GM23338 (cell line): ENCODE measurements at regions not wholly inside any gene's neighbourhood (a gene's known extent, or its start where the extent isn't known, plus 50 kb on each side); places are given as distances from the start of the nearest gene placed in this dataset.
A peak's percentile ranks its signal among the peaks of the same experiment; 100 is the strongest.

Experiments used
- ATAC-seq: fragments of 200-7000 bp; cut with Tn5 transposase; 3 replicates; pipeline ENCODE4 v1.9.1; 2020
- DNase-seq: peaks from one replicate; pipeline ENCODE4 v3.0.0-alpha.2; 2015; ENCODE audit warnings: low spot score
- H2AFZ ChIP-seq: fragments of 200-600 bp; sonication (generic); 2 replicates; pipeline ENCODE4 v1.8.0; 2016; ENCODE audit warnings: antibody characterized with exemption, mild to moderate bottlenecking, moderate library complexity
- H3F3A ChIP-seq: fragments of 200-600 bp; sonication (generic); replicated peaks from 2 replicates; pipeline ENCODE4 v1.8.0; 2017; ENCODE audit warnings: antibody characterized with exemption, mixed run types, low read depth
- H3K27ac ChIP-seq: fragments of 200-600 bp; sonication (generic); 2 replicates; pipeline ENCODE4 v1.6.1; 2016; ENCODE audit warnings: low read depth
- H3K27me3 ChIP-seq: fragments of 200-600 bp; sonication (generic); 2 replicates; pipeline ENCODE4 v1.8.0; 2016; ENCODE audit warnings: mild to moderate bottlenecking, mixed run types, moderate library complexity; ENCODE audit not compliant: insufficient read depth
- H3K36me3 ChIP-seq: fragments of 200-600 bp; sonication (generic); 2 replicates; pipeline ENCODE4 v1.8.0; 2016; ENCODE audit warnings: mild to moderate bottlenecking; ENCODE audit not compliant: insufficient read depth
- H3K4me1 ChIP-seq: fragments of 200-600 bp; sonication (generic); 2 replicates; pipeline ENCODE4 v1.8.0; 2016; ENCODE audit warnings: mild to moderate bottlenecking, moderate library complexity; ENCODE audit not compliant: insufficient read depth
- H3K4me2 ChIP-seq: fragments of 200-600 bp; sonication (generic); 2 replicates; pipeline ENCODE4 v1.7.1; 2017; ENCODE audit warnings: mixed run types
- H3K4me3 ChIP-seq: fragments of 200-600 bp; sonication (generic); 2 replicates; pipeline ENCODE4 v1.6.1; 2016; ENCODE audit warnings: mixed run types
- H3K79me2 ChIP-seq: fragments of 200-600 bp; sonication (generic); replicated peaks from 2 replicates; pipeline ENCODE4 v1.8.0; 2017; ENCODE audit warnings: mild to moderate bottlenecking; ENCODE audit not compliant: insufficient read depth
- H3K9me2 ChIP-seq: fragments of 200-600 bp; sonication (generic); 2 replicates; pipeline ENCODE4 v1.8.0; 2017; ENCODE audit not compliant: insufficient read depth
- H4K20me1 ChIP-seq: fragments of 200-600 bp; sonication (generic); replicated peaks from 2 replicates; pipeline ENCODE4 v1.8.0; 2017; ENCODE audit warnings: mild to moderate bottlenecking; ENCODE audit not compliant: insufficient read depth
- H3K27ac Mint-ChIP-seq: 2 replicates; pipeline ENCODE4 v1.8.0; 2020; ENCODE audit warnings: inconsistent platforms, mild to moderate bottlenecking, moderate library complexity, mixed read lengths
- H3K27me3 Mint-ChIP-seq: 3 replicates; pipeline ENCODE4 v1.8.0; 2022; ENCODE audit warnings: low read depth, mild to moderate bottlenecking, moderate library complexity, mixed read lengths, inconsistent platforms; ENCODE audit not compliant: insufficient read depth, poor library complexity
- H3K36me3 Mint-ChIP-seq: 3 replicates; pipeline ENCODE4 v1.8.0; 2021; ENCODE audit warnings: low read depth, mild to moderate bottlenecking, inconsistent platforms, moderate library complexity, mixed read lengths
- H3K4me1 Mint-ChIP-seq: 3 replicates; pipeline ENCODE4 v1.8.0; 2020; ENCODE audit warnings: mild to moderate bottlenecking, inconsistent platforms, mixed read lengths
- H3K4me3 Mint-ChIP-seq: 3 replicates; pipeline ENCODE4 v1.8.0; 2021; ENCODE audit warnings: moderate library complexity, mild to moderate bottlenecking, inconsistent platforms, mixed read lengths
- H3K9me3 Mint-ChIP-seq: 3 replicates; pipeline ENCODE4 v1.8.0; 2020; ENCODE audit warnings: moderate library complexity, mild to moderate bottlenecking, inconsistent platforms, mixed read lengths
- CREB1 ChIP-seq: fragments of 250-450 bp; sonication (Bioruptor Pico); IDR thresholded peaks from 2 replicates; pipeline ENCODE4 v1.5.0; 2020; ENCODE audit warnings: low read depth, mild to moderate bottlenecking, moderate library complexity
- EZH2 ChIP-seq: fragments of 200-600 bp; sonication (generic); IDR thresholded peaks from one replicate; pipeline ENCODE4 v1.8.0; 2017; ENCODE audit warnings: antibody characterized with exemption, mild to moderate bottlenecking, low read depth; ENCODE audit not compliant: unreplicated experiment
- EZH2phosphoT487 ChIP-seq: fragments of 200-600 bp; sonication (generic); IDR thresholded peaks from one replicate; pipeline ENCODE4 v1.8.1; 2018; ENCODE audit warnings: antibody characterized with exemption; ENCODE audit not compliant: unreplicated experiment
- JUNB ChIP-seq: IDR thresholded peaks from one replicate; pipeline ENCODE4 v1.6.1; 2016; ENCODE audit warnings: antibody characterized with exemption; ENCODE audit not compliant: unreplicated experiment
- NANOG ChIP-seq: IDR thresholded peaks from 2 replicates; pipeline ENCODE4 v1.6.1; 2016; ENCODE audit warnings: antibody characterized with exemption, borderline replicate concordance
- POLR2AphosphoS5 ChIP-seq: IDR thresholded peaks from 2 replicates; pipeline ENCODE4 v1.6.1; 2016; ENCODE audit warnings: antibody characterized with exemption, low read depth
- STAT1 ChIP-seq: IDR thresholded peaks from one replicate; pipeline ENCODE4 v1.6.1; 2016; ENCODE audit warnings: antibody characterized with exemption; ENCODE audit not compliant: unreplicated experiment
- ZNF114 ChIP-seq: fragments of 250-450 bp; sonication (Bioruptor Pico); IDR thresholded peaks from 2 replicates; pipeline ENCODE4 v1.5.0; 2020; ENCODE audit warnings: mild to moderate bottlenecking, moderate library complexity
- ZNF331 ChIP-seq: fragments of 250-450 bp; sonication (Bioruptor Pico); IDR thresholded peaks from 2 replicates; pipeline ENCODE4 v1.5.0; 2020; ENCODE audit warnings: low read depth, mild to moderate bottlenecking, moderate library complexity
- ZNF462 ChIP-seq: fragments of 250-450 bp; sonication (Bioruptor Pico); IDR thresholded peaks from 2 replicates; pipeline ENCODE4 v1.5.0; 2020; ENCODE audit warnings: mild to moderate bottlenecking, moderate library complexity
- TF ChIP-seq, protein P1 (sequence below): IDR thresholded peaks from 2 replicates; pipeline ENCODE4 v1.6.1; 2016; ENCODE audit warnings: antibody characterized with exemption
- TF ChIP-seq, protein P2 (sequence below): IDR thresholded peaks from one replicate; pipeline ENCODE4 v1.6.1; 2018; ENCODE audit warnings: antibody characterized with exemption; ENCODE audit not compliant: unreplicated experiment

GRCh38 chr18:5024741-5025140 lies 172.3 kb downstream of the AKAIN1 start:
- no peaks in the 10 kb centered on the region for H3K4me1 ChIP-seq
- H3K27me3 ChIP-seq: no peaks in the 10 kb centered on the region
- DNase-seq: no peak
- H3K4me3 Mint-ChIP-seq: no peak overlapping the region
- no peaks in the 10 kb centered on the region for H3K4me1 Mint-ChIP-seq
- ATAC-seq: no peak
- no peak overlapping the region for H3K4me3 ChIP-seq
- no peak for TF ChIP-seq ZNF114 (CRISPR knock-in tag)
- no peak for TF ChIP-seq CREB1 (CRISPR knock-in tag)
- TF ChIP-seq ZNF331 (CRISPR knock-in tag): no peak
- TF ChIP-seq JUNB: no peak
- TF ChIP-seq, protein P1, sequence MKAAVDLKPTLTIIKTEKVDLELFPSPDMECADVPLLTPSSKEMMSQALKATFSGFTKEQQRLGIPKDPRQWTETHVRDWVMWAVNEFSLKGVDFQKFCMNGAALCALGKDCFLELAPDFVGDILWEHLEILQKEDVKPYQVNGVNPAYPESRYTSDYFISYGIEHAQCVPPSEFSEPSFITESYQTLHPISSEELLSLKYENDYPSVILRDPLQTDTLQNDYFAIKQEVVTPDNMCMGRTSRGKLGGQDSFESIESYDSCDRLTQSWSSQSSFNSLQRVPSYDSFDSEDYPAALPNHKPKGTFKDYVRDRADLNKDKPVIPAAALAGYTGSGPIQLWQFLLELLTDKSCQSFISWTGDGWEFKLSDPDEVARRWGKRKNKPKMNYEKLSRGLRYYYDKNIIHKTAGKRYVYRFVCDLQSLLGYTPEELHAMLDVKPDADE: no peak
- TF ChIP-seq, protein P2, sequence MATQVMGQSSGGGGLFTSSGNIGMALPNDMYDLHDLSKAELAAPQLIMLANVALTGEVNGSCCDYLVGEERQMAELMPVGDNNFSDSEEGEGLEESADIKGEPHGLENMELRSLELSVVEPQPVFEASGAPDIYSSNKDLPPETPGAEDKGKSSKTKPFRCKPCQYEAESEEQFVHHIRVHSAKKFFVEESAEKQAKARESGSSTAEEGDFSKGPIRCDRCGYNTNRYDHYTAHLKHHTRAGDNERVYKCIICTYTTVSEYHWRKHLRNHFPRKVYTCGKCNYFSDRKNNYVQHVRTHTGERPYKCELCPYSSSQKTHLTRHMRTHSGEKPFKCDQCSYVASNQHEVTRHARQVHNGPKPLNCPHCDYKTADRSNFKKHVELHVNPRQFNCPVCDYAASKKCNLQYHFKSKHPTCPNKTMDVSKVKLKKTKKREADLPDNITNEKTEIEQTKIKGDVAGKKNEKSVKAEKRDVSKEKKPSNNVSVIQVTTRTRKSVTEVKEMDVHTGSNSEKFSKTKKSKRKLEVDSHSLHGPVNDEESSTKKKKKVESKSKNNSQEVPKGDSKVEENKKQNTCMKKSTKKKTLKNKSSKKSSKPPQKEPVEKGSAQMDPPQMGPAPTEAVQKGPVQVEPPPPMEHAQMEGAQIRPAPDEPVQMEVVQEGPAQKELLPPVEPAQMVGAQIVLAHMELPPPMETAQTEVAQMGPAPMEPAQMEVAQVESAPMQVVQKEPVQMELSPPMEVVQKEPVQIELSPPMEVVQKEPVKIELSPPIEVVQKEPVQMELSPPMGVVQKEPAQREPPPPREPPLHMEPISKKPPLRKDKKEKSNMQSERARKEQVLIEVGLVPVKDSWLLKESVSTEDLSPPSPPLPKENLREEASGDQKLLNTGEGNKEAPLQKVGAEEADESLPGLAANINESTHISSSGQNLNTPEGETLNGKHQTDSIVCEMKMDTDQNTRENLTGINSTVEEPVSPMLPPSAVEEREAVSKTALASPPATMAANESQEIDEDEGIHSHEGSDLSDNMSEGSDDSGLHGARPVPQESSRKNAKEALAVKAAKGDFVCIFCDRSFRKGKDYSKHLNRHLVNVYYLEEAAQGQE: no peak
- no peak for TF ChIP-seq EZH2
- no peak for TF ChIP-seq EZH2phosphoT487
- TF ChIP-seq NANOG: no peak
- H4K20me1 ChIP-seq: no peaks in the 10 kb centered on the region
- H3K9me2 ChIP-seq: peaks cover 4% of the 10 kb centered on the region; the same call in 1 of the 2 replicates
- no peak overlapping the region for H3K27ac Mint-ChIP-seq
- no peak overlapping the region for H2AFZ ChIP-seq
- H3K36me3 ChIP-seq: no peaks in the 10 kb centered on the region
- no peak overlapping the region for H3K4me2 ChIP-seq
- H3K27ac ChIP-seq: no peak overlapping the region
- H3K9me3 Mint-ChIP-seq: peaks cover 4% of the 10 kb centered on the region; the same call in 1 of the 3 replicates
- H3K36me3 Mint-ChIP-seq: no peaks in the 10 kb centered on the region
- no peaks in the 10 kb centered on the region for H3K27me3 Mint-ChIP-seq
- H3K79me2 ChIP-seq: no peaks in the 10 kb centered on the region
- no peaks in the 10 kb centered on the region for H3F3A ChIP-seq

- no peak for DNase-seq
- no peaks in the 10 kb centered on the region for H3K4me1 Mint-ChIP-seq
- peaks cover 5% of the 10 kb centered on the region; the same call in 1 of the 3 replicates for H3K9me3 Mint-ChIP-seq
- no peak overlapping the region for H3K27ac ChIP-seq
- no peak overlapping the region for H3K4me3 ChIP-seq
- no peak for ATAC-seq
- no peaks in the 10 kb centered on the region for H3K27me3 ChIP-seq
- no peaks in the 10 kb centered on the region for H3K79me2 ChIP-seq
- no peaks in the 10 kb centered on the region for H3K4me1 ChIP-seq
- peaks cover 3% of the 10 kb centered on the region for H3K27me3 Mint-ChIP-seq
- H3F3A ChIP-seq: no peaks in the 10 kb centered on the region
- no peaks in the 10 kb centered on the region for H3K36me3 ChIP-seq
- H4K20me1 ChIP-seq: no peaks in the 10 kb centered on the region
- no peak overlapping the region for H3K27ac Mint-ChIP-seq
- H3K4me2 ChIP-seq: no peak overlapping the region
- no peaks in the 10 kb centered on the region for H3K9me2 ChIP-seq
- no peak overlapping the region for H3K4me3 Mint-ChIP-seq
- H3K36me3 Mint-ChIP-seq: no peaks in the 10 kb centered on the region; the same call in 2 of the 3 replicates
- H2AFZ ChIP-seq: 0 out of 2 replicates have a peak overlapping the region, but pooled peaks have one; percentile 33
- no peak for TF ChIP-seq ZNF114 (CRISPR knock-in tag)
- TF ChIP-seq JUNB: no peak
- TF ChIP-seq CREB1 (CRISPR knock-in tag): no peak
- TF ChIP-seq ZNF331 (CRISPR knock-in tag): no peak
- TF ChIP-seq EZH2phosphoT487: no peak
- TF ChIP-seq ZNF462 (CRISPR knock-in tag): no peak
- no peak for TF ChIP-seq POLR2AphosphoS5
- TF ChIP-seq STAT1: no peak
Measured at GRCh38 chr18:5021558-5021957, 175.5 kb downstream of the AKAIN1 start.
